ENCODE measurements at regions not wholly inside any gene's neighbourhood (a gene's known extent, or its start where the extent isn't known, plus 50 kb on each side); places are given as distances from the start of the nearest gene placed in this dataset.
A peak's percentile ranks its signal among the peaks of the same experiment; 100 is the strongest.

- no peak overlapping the region for H3K4me3 ChIP-seq
- peak overlapping the region in 1 of 2 donors; percentile 19 for H3K27ac ChIP-seq
- intact Hi-C loops (cut with DNase I; ENCODE audit: low total_unique reads) = no loop called here
- WGBS, 2 donors = 59 to 60% methylated on average over 11 of the region's 11 CpGs
- no peaks in the 10 kb centered on the region for H3K27me3 ChIP-seq
- no peak for DNase-seq
- peaks cover 3% of the 10 kb centered on the region for H3K4me1 ChIP-seq
- H3K9me3 ChIP-seq = no peaks in the 10 kb centered on the region
- no peak for TF ChIP-seq POLR2A (IDR thresholded peaks at IDR 0.05)
- H3K36me3 ChIP-seq (ENCODE audit: low read depth, missing control alignments) = no peaks in the 10 kb centered on the region
Observed at GRCh38 chr9:95740217-95741004, 135.1 kb upstream of the ERCC6L2 start.

GRCh38 chr9:95738438-95738837, 137.1 kb upstream of the ERCC6L2 start:
- H3K27ac ChIP-seq = no peak overlapping the region
- 88 to 95% methylated on average over 7 to 10 of the region's 10 CpGs for WGBS, 2 donors
- TF ChIP-seq CTCF (IDR thresholded peaks at IDR 0.05) (no peak), POLR2A (IDR thresholded peaks at IDR 0.05) (no peak)
- intact Hi-C loops (cut with DNase I; ENCODE audit: low total_unique reads) = no loop called here
- no peak overlapping the region for H3K4me3 ChIP-seq
- no peaks in the 10 kb centered on the region for H3K27me3 ChIP-seq
- H3K36me3 ChIP-seq (ENCODE audit: low read depth, missing control alignments) = no peaks in the 10 kb centered on the region
- H3K9me3 ChIP-seq = no peaks in the 10 kb centered on the region
- DNase-seq = no peak
- peaks cover 16% of the 10 kb centered on the region for H3K4me1 ChIP-seq

- WGBS, 2 donors = 28 to 41% methylated on average over 10 to 15 of the region's 15 CpGs
- DNase-seq = no peak
Observed at GRCh38 chr9:95736891-95737522, 138.5 kb upstream of the ERCC6L2 start.

GRCh38 chr9:95736370-95736769, 139.1 kb upstream of the ERCC6L2 start:
- intact Hi-C loops (cut with DNase I; ENCODE audit: low total_unique reads) = no loop called here
- no peak for DNase-seq

More at GRCh38 chr9:95736891-95737522, 138.5 kb upstream of the ERCC6L2 start:
- peaks cover 31% of the 10 kb centered on the region for H3K4me1 ChIP-seq
- H3K27ac ChIP-seq = peak overlapping the region in 1 of 2 donors; percentile 57
- no peak overlapping the region for H3K4me3 ChIP-seq
- no peaks in the 10 kb centered on the region for H3K36me3 ChIP-seq (ENCODE audit: low read depth, missing control alignments)
- no peaks in the 10 kb centered on the region for H3K27me3 ChIP-seq
- intact Hi-C loops (cut with DNase I; ENCODE audit: low total_unique reads) = no loop called here
- no peaks in the 10 kb centered on the region for H3K9me3 ChIP-seq
- no peak for TF ChIP-seq POLR2A (IDR thresholded peaks at IDR 0.05)
- TF ChIP-seq CTCF (IDR thresholded peaks at IDR 0.05) = no peak

More at GRCh38 chr9:95736370-95736769, 139.1 kb upstream of the ERCC6L2 start:
- Histone ChIP-seq H3K27me3 (no peaks in the 10 kb centered on the region), H3K4me1 (peaks cover 31% of the 10 kb centered on the region), H3K27ac (no peak overlapping the region), H3K4me3 (no peak overlapping the region), H3K36me3 (ENCODE audit: low read depth, missing control alignments) (no peaks in the 10 kb centered on the region), H3K9me3 (no peaks in the 10 kb centered on the region)
- WGBS, 2 donors = 89 to 93% methylated on average over 5 of the region's 5 CpGs
- TF ChIP-seq CTCF (IDR thresholded peaks at IDR 0.05) (peak in 1 of 3 experiments; percentile 20), POLR2A (IDR thresholded peaks at IDR 0.05) (no peak)

All from testis (tissue), 2 donors.